Jurkat, Clone E6-1 (cell line): ENCODE measurements at regions not wholly inside any gene's neighbourhood (a gene's known extent, or its start where the extent isn't known, plus 50 kb on each side); places are given as distances from the start of the nearest gene placed in this dataset.

Experiments
- DNase-seq: peaks from one replicate; pipeline ENCODE4 v3.0.0-alpha.2; 2011; ENCODE audit warnings: low read depth, low spot score
- H3K4me3 ChIP-seq: 2 replicates; pipeline ENCODE4 v1.5.1; 2011; ENCODE audit warnings: mild to moderate bottlenecking, low read length, control low read depth, moderate library complexity

DNA sequence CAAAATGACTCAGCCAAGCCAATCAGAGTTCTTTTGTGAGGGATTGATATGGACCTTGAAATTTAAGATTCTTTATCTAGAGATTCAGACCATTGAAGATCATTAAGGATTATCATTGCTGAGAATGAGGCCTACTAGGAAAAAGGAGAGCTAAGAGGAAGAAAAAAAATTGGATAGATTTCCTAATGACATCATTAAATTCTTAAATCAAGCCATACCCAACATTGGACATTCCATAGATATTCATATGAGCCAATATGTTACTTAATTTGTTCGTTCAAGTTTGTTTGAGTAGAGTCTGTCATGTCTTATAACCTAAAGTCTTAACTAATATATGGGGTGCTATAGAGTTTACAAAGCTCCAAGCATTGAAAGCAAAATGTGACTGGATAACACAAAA is 727.9 kb upstream of the SEMA6A start:
- H3K4me3 ChIP-seq: no peak overlapping the region
- DNase-seq: no peak

DNA sequence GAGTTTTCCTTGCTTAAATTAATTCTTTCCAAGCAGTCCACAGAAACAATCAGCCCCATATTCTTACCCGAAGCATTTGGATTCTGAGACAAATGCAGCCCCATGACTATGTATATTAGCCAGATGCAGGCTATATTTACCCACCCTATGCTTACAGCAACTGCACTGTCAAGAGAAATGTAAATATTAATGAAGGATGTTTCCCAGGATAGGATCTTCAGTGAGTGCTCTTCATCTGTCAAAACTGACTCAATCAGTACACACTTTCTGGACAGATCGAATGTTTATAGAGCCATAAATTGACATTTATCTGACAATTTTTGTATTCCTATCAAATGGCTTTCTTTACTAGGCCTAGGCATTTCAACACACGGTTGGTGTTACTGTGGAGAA is 725.3 kb upstream of the SEMA6A start:
- DNase-seq: no peak
- no peak overlapping the region for H3K4me3 ChIP-seq

DNA sequence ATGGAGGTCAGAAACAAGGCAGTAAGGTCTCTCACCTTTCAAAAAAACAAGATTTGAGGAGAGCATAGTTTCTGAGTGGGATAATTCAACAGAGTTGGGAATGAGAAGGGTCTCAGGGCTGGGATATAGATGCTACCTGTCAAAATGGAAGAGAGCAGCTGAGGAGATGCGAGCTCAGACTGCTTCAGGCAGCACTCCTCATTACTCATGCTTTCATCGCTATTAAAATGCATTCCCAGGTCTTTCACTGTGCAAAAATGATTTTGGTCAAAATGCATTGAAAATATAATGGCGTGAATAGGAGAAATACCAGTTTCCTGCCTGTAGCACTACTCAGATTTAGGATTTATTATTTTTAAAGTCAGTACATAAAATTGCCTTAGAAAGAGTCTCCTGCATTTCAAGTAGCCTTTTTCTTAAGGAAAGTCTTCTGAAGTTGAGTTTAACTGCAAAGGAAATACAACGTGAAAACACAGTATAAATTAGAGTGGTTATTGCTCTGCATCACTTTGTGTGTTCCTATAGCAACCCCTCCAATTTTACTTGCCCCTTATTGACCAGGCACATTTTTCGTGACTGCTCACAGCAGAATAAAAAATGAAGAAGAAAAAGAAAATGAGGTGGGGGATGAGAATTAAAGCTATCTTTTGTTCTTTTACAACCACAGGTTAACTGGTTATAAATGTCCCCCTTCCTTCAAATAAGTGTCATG is 724.8 kb upstream of the SEMA6A start:
- DNase-seq: no peak
- no peak overlapping the region for H3K4me3 ChIP-seq

DNA sequence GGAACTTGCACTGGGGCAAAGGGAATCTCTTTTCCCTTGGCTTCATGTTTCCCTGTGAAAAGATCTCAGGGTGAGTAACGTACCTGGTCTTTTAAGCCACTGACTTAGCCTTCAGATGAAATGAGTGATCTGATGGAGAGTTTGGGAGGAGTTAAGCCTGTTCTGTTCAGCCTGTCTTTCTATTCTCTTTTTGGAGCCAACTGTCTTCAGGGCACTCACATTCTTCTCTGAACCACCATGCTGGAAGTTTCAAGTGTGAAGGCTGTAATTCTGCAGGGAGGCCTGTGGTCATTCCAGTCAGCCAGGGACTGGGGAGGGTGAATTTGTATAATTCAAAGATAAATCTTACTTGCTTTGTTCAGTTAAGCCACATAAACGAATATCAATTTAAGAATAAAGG is 722.2 kb upstream of the SEMA6A start:
- DNase-seq: no peak
- H3K4me3 ChIP-seq: no peak overlapping the region

DNA sequence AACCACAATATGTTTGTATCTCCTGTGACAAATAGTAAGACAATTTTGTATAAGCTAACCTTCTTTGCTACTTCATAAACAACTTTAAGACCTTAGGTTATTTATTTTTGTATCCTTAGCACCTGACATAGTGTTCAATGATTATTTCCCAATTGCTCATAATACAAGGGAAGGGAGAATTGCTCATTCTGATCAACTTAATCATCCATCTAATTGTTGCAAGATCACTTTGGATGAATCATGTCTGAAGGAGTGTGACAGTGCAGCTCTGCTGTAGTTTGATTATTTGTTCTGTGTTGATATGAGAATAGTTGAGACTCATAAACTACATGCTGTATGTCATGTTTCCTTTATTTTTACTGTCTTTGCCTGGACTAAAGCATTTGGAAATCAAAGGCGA is 721.3 kb upstream of the SEMA6A start:
- DNase-seq: no peak

DNA sequence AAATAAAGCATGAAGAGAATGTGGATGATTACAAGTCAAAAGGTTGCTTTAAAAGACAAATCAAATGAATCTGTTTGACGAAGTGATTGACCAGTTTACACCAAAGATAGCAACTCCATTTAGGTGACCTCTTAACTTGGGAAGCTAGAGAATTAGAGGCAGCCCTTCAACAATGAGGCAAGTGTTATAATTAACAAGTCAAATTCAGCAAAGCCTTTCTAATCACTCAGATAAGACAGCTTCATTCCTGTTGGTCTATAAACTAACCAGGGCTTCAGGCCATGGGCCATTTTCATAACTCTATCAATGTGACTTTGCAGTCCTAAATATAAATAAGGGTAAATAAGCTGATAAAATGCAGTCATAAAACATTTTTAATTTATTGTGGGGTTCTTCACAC is 712.2 kb upstream of the SEMA6A start:
- DNase-seq: no peak
- H3K4me3 ChIP-seq: no peak overlapping the region

More for the DNA sequence above, 721.3 kb upstream of the SEMA6A start:
- H3K4me3 ChIP-seq: no peak overlapping the region

DNA sequence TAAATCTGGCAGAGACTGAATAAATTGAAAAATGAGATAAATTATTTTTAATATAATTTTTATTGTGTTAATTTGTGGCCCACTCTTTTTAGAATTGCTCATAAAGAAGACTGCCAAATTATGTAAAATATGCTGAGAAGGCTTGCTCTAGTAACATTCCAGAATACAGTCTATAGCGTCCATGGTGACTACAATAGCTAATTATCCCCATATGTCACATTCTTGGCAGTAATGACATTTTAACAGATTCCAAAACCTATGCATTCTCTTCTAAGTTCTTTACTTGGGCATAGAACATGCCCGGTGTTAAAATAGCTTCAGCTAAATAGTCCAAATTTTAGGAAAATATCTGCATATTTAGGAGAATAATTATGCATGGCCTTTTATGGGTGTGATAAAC is 697.0 kb upstream of the SEMA6A start:
- DNase-seq: no peak
- no peak overlapping the region for H3K4me3 ChIP-seq

DNA sequence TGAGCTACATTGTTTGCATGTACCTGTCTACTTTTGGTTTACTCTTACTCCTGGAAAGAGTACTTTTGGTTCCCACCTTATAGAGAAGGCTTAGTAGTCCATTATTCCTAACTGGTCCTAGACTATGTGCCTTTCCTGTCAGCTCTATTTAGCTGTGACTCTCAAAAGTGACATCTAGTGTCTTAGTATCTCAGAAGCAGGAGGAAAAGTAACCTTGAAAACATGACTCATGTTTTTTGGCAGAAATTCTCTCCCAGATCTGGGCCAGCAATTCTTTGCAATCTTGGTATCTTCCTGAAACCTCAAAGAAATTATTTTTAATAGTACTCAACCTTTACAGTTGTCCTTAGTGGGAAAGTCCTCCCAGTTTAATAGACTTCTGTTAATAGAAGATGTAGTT is 691.7 kb upstream of the SEMA6A start:
- DNase-seq: no peak
- H3K4me3 ChIP-seq: no peak overlapping the region

DNA sequence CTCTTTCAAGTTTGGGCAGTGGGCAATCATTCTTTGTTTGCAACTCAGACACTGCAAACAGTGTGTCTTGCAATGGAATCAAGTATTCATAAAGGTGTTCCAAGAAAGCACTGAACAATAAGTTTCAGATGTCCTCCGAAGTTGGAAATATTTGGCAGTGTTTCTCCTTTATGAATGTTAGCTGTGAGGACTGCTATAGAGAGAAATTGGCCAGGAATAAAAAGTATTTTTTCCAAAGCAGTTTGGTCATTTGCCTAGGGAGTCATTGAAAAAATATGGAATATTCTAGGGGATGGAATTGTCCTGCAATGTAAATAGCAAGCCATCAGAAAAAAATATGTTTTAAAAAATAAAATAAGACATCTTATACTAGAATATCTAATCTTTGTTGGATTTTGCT is 688.6 kb upstream of the SEMA6A start:
- no peak for DNase-seq
- no peak overlapping the region for H3K4me3 ChIP-seq

DNA sequence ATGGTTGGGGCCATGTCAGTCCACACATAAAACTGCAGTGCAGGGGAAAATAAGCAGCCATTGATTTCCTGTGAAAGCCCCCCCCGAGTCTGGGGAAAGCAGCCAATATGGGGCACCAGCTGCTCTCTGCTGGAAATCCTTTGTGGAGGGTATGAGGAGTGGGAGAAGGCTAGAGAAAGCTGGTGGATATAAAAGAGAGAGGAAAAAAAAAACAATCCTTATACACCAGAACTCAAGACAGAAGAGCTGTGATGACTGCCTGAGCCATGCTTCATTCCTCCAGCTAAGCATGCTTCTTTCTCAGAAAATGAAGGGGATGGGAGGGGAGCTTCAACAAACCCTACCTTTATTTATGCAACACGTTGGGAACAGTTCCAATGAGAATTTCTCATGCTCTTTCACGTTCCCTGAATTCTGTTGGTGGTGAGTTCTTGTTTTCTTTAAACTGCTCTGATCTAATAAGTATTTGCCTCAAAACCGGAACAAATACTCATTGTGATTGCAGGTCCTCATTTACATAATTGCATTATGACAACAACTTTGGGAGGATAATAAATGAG is 688.0 kb upstream of the SEMA6A start:
- no peak for DNase-seq

DNA sequence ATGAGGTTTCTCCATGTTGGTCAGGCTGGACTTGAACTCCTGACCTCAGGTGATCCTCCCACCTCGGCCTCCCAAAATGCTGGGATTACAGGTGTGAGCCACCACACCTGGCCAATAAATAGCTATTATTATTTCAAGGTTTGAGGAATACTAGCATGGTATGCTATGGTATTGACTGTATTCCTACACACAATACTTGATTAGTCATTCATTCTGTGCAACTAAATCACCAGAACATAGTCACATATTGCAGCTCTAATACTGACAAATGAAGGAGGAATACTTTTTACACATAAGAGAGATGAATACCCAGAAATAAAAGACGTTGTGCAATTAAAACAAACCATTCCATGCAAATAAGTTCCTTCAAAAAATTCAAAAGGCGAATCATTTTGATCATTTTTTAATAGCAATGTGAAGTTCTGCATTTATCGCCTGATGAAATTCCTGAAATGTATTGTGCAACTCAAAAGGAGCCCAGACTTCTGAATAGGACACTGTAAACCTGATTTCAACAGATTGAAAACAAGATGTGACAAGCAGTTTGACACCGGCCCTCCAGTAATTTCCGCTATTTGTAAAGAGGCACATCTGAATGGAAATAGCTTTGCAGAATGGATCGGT is 687.4 kb upstream of the SEMA6A start:
- H3K4me3 ChIP-seq: no peak overlapping the region
- no peak for DNase-seq

More for the DNA sequence above, 688.0 kb upstream of the SEMA6A start:
- H3K4me3 ChIP-seq: no peak overlapping the region

DNA sequence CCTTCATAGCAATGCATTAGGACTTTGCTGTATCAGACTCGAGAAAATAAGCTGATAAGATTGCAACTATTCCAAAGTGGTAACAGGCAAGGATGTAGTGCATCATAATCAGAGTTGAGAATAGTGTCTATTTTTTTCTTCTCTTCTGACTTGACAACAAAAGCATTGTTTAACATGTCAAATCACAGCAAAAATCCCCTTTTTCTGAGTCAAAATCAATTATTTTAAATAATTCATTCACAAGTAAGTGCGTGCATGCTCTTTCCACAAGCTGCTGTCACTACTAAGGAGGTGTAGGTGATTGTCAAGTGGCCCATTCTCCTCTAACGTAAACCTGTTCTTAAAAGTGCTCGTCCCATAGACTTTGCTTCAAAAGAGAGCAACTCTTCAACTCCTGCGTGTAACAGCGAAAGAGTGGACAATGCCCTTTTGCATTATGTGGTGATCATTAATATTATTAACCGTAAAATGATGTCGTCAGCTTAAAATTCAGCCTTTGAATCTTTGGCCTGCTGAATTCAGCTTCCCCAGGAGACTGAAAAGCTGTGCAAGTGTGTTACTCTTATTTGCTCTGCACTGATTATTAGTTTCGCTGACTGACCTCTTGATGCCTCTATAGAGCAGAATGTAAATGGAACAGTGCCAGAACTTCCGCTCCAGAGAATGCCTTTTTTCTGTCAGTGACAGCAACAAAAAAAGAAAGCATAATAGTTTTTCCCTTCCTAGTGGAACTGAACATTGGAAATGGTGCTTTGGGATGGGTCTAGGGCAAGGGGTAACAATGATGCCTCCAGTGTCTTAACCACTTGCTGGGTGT is 680.8 kb upstream of the SEMA6A start:
- no peak for DNase-seq
- no peak overlapping the region for H3K4me3 ChIP-seq

DNA sequence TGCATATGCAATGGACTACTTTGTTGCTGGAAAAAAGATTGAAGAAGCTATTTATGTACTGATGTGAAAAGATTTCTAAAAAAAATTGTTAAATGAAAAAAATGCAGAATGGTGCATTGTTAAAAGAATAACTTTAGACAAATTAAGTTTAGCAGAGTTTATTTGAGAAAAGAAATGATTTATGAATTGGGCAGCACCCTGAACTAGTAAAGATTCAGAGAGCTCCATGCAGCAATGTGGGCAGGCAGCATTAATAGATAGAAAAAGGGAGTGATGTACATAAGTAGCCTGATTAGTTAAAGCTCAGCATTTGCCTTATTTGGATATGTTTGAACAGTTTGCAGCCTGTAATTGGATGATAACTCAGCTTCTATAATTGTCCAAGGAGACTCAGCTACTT is 677.9 kb upstream of the SEMA6A start:
- no peak for DNase-seq
- no peak overlapping the region for H3K4me3 ChIP-seq

DNA sequence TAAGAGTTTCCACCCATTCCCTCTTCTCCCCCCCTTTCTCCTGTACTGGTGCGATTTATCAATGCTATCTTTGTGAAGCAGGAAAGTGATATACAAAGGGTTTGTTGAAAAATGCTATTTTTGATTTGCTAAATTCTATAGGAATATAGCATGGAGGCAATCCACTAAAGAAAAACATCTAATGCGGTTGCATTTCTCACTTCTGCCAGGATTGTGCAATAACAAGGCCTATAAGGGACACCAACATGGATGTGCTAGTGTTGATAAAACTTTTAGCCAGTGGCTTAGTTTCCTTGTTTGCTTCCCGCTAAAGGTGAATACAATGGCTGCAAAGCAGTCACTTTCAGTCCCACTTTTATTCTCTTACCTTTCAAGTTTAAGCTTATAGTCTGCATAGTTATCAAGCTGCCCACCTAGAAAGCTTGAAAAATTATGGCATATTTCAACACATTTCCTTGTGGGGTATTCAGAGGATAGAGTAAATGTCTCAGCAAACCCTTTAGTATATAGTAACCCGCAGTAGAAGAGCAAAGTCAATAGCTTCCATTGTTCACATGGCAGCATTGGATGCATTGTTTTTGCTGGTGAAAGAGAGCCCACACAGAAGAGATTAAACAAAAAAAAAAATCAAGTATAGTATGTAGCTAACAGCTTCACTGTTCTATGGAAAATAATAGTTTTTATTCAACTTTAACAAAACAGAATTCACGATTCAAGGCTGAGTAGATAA is 674.6 kb upstream of the SEMA6A start:
- no peak overlapping the region for H3K4me3 ChIP-seq
- DNase-seq: no peak

DNA sequence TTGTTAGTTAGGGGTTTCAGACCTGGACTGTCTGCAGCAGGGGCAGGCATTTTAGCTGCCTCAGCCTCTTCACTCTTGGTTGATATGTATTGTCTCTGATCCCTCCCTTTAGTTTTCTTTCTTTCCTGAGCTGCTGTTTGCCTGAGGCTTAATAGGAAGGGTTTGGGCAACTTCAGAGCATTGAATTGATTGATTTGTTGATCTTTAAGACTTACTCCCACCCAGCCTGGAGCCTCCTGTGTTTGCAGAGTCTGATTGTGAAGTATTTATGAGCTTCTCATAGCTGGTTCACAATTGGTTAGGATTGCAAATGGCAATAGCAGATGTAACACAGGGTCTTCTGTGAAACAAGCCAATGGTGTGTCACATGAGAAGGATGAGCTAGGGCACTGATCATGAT is 671.8 kb upstream of the SEMA6A start:
- DNase-seq: no peak

DNA sequence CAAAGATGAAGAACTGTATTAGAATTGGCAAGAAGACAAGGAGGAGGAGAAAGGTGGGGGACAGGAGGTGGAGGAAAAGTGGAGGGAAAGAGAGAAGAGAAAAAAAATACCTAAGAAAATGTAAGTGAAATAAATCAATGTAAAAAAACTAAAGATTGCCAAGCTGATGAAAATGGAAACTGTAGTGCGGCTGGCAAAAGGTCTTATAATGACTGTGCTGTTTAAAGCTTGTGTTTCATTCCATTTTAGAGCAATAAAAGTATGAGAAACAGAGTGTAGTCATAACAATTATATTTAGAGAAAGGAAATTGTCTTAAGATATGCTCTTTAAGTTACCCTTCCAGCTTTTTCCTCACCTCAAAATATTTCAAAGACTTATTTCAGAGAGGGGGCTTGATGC is 670.5 kb upstream of the SEMA6A start:
- DNase-seq: no peak
- no peak overlapping the region for H3K4me3 ChIP-seq

More for the DNA sequence above, 671.8 kb upstream of the SEMA6A start:
- H3K4me3 ChIP-seq: no peak overlapping the region

DNA sequence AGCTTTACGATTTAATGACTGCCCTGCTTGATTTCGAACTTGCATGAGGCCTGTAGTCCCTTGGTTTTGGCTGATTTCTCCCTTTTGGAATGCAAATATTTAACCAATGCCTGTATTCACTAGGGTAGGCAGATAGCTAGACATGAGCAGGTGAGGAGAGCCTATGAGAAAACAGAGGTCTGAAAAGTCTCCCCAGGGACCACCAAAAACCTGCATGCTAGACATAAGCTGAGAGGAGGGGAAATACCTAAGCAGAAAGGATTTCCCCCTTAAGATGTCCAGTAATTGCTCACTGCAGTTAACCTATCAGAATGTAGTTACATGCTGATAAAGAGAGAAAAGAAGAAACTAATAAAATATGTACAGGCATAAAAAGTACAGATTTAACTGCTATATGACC is 667.4 kb upstream of the SEMA6A start:
- no peak overlapping the region for H3K4me3 ChIP-seq
- DNase-seq: no peak

DNA sequence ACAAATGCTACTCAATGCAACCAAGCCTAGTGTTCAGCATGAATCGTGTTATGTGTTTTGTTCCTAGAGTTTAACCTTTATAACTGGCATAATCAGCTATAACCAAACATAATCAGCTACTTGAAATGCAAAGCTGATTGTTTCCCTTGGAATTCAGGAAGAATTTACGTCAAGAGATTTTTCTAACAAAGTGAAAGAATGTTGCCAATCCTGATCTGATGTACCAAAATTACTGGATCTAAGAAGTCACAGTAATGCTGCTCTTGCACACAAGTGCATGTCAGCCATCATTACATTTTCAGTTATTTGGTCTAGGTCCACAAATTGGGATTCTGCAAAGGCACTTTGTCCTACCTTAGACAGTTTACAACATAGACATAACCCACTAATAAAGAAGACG is 662.3 kb upstream of the SEMA6A start:
- no peak for DNase-seq
- H3K4me3 ChIP-seq: no peak overlapping the region

DNA sequence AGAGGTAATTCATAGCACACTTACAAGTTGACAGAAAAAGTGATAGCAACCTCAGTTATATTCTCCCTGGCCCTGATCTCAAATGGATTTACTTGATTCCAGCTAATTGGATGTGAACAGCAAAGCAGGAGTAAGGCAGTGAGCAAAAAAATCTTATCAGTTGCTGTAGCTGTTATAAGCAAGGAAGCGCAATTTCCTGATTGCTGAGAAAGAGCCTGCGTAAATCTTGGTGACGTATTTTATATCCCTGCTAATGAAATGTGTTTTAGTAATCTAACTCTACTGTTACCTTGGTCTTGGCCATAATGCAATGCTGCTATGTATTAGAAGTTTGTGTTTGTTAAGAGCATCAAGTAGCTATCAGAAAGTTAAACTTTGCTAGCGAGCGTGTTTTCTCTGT is 661.2 kb upstream of the SEMA6A start:
- H3K4me3 ChIP-seq: no peak overlapping the region
- no peak for DNase-seq
